WTC11 (cell line): ENCODE measurements at regions not wholly inside any gene's neighbourhood (a gene's known extent, or its start where the extent isn't known, plus 50 kb on each side); places are given as distances from the start of the nearest gene placed in this dataset.

Experiments used
- ATAC-seq: fragments of 200-7000 bp; cut with Tn5 transposase; 2 replicates; pipeline ENCODE4 v1.10.0; 2021; ENCODE audit warnings: mild to moderate bottlenecking, moderate library complexity
- CTCF ChIA-PET: fragments of 300-600 bp; sonication (Branson Sonifier 250); formaldehyde crosslinking; loops from one replicate; lab custom pipeline; 2021; ENCODE audit warnings: antibody characterized with exemption; lab: Charles Lee
- POLR2A ChIA-PET: fragments of 350-600 bp; sonication (Branson Sonifier 250); formaldehyde crosslinking; loops from one replicate; lab custom pipeline; 2021; ENCODE audit warnings: antibody characterized with exemption; lab: Charles Lee
- DNase-seq: peaks from one replicate; pipeline ENCODE4 v3.0.0; 2021; ENCODE audit warnings: low spot score
- H3K27ac Mint-ChIP-seq: 2 replicates; pipeline ENCODE4 v1.8.0; 2021; ENCODE audit warnings: mixed read lengths
- H3K27me3 Mint-ChIP-seq: 2 replicates; pipeline ENCODE4 v1.8.0; 2021; ENCODE audit warnings: low read depth, mild to moderate bottlenecking, moderate library complexity, mixed read lengths
- H3K36me3 Mint-ChIP-seq: 2 replicates; pipeline ENCODE4 v1.8.0; 2021; ENCODE audit warnings: mixed read lengths
- H3K4me1 Mint-ChIP-seq: 2 replicates; pipeline ENCODE4 v1.8.0; 2022; ENCODE audit warnings: mixed read lengths
- H3K4me3 Mint-ChIP-seq: 2 replicates; pipeline ENCODE4 v1.8.0; 2021; ENCODE audit warnings: mild to moderate bottlenecking, moderate library complexity, mixed read lengths
- H3K9me3 Mint-ChIP-seq: 2 replicates; pipeline ENCODE4 v1.8.0; 2021; ENCODE audit warnings: mixed read lengths
- ATF6 ChIP-seq: sonication (generic); formaldehyde crosslinking; IDR thresholded peaks from 2 replicates; pipeline ENCODE4 v1.8.1; 2023; ENCODE audit warnings: mild to moderate bottlenecking, missing genetic modification reagents
- CBFB ChIP-seq: sonication (generic); formaldehyde crosslinking; IDR thresholded peaks from 2 replicates; pipeline ENCODE4 v1.8.1; 2022; ENCODE audit warnings: mild to moderate bottlenecking, low read depth, missing genetic modification reagents
- E2F4 ChIP-seq: sonication (generic); formaldehyde crosslinking; IDR thresholded peaks from 2 replicates; pipeline ENCODE4 v1.8.1; 2022; ENCODE audit warnings: low read depth, mild to moderate bottlenecking, moderate library complexity, missing genetic modification reagents, borderline replicate concordance
- FOXJ3 ChIP-seq: sonication (generic); formaldehyde crosslinking; IDR thresholded peaks from 2 replicates; pipeline ENCODE4 v1.9.0; 2021; ENCODE audit warnings: missing genetic modification reagents, mild to moderate bottlenecking, borderline replicate concordance
- JUN ChIP-seq: sonication (generic); formaldehyde crosslinking; IDR thresholded peaks from 2 replicates; pipeline ENCODE4 v1.8.0; 2023; ENCODE audit warnings: mild to moderate bottlenecking, missing genetic modification reagents
- MXD4 ChIP-seq: fragments of 250-450 bp; sonication (Bioruptor Pico); IDR thresholded peaks from 2 replicates; pipeline ENCODE4 v1.8.0; 2021; ENCODE audit warnings: mild to moderate bottlenecking, moderate library complexity, borderline replicate concordance
- MYBL2 ChIP-seq: sonication (generic); formaldehyde crosslinking; IDR thresholded peaks from 2 replicates; pipeline ENCODE4 v1.8.1; 2023; ENCODE audit warnings: mild to moderate bottlenecking, moderate library complexity, missing genetic modification reagents
- PRDM15 ChIP-seq: sonication (generic); formaldehyde crosslinking; IDR thresholded peaks from 2 replicates; pipeline ENCODE4 v1.8.0; 2022; ENCODE audit warnings: missing genetic modification reagents
- PREB ChIP-seq: sonication (generic); formaldehyde crosslinking; IDR thresholded peaks from 2 replicates; pipeline ENCODE4 v1.8.1; 2022; ENCODE audit warnings: mild to moderate bottlenecking, missing genetic modification reagents, moderate library complexity, borderline replicate concordance
- SP1 ChIP-seq: sonication (generic); formaldehyde crosslinking; conservative IDR thresholded peaks from 2 replicates; pipeline ENCODE4 v1.8.1; 2022; ENCODE audit warnings: missing genetic modification reagents
- TCF7 ChIP-seq: sonication (generic); formaldehyde crosslinking; IDR thresholded peaks from 2 replicates; pipeline ENCODE4 v1.8.0; 2022; ENCODE audit warnings: mild to moderate bottlenecking, low read depth, missing genetic modification reagents, moderate library complexity
- ZBTB43 ChIP-seq: sonication (generic); formaldehyde crosslinking; IDR thresholded peaks from 2 replicates; pipeline ENCODE4 v1.8.1; 2023; ENCODE audit warnings: mild to moderate bottlenecking, missing genetic modification reagents
- ZNF219 ChIP-seq: sonication (generic); formaldehyde crosslinking; IDR thresholded peaks from 2 replicates; pipeline ENCODE4 v1.8.0; 2023; ENCODE audit warnings: missing genetic modification reagents, mild to moderate bottlenecking, borderline replicate concordance
- ZNF416 ChIP-seq: fragments of 250-450 bp; sonication (Bioruptor Pico); IDR thresholded peaks from 2 replicates; pipeline ENCODE4 v1.9.0; 2021; ENCODE audit warnings: mild to moderate bottlenecking, inconsistent platforms
- ZNF425 ChIP-seq: fragments of 250-450 bp; sonication (Bioruptor Pico); conservative IDR thresholded peaks from 2 replicates; pipeline ENCODE4 v1.9.0; 2021; ENCODE audit warnings: mild to moderate bottlenecking

- no peak for DNase-seq
- POLR2A ChIA-PET = no interaction called here
- H3K27me3 Mint-ChIP-seq = peaks cover 6% of the 10 kb centered on the region; the same call in 1 of the 2 replicates
- ATAC-seq = no peak
- H3K27ac Mint-ChIP-seq = no peak overlapping the region
- CTCF ChIA-PET = interaction anchor here (0.9 kb wide), 1 partner anchor 18 kb away, joined by 4 read pairs; no protein-coding TSS in a partner anchor
- H3K9me3 Mint-ChIP-seq = peaks cover 26% of the 10 kb centered on the region
- peaks cover 28% of the 10 kb centered on the region for H3K36me3 Mint-ChIP-seq
- no peak overlapping the region for H3K4me3 Mint-ChIP-seq
- peaks cover 23% of the 10 kb centered on the region for H3K4me1 Mint-ChIP-seq
- TF ChIP-seq FOXJ3 (CRISPR knock-in tag) (no peak), ZBTB43 (CRISPR knock-in tag) (no peak), PRDM15 (CRISPR knock-in tag) (no peak)
Measured at GRCh38 chr3:13174011-13174802, 101.0 kb upstream of the IQSEC1 start.

GRCh38 chr3:13173186-13173585 lies 100.0 kb upstream of the IQSEC1 start:
- ChIA-PET CTCF (no interaction called here), POLR2A (no interaction called here)
- H3K27ac Mint-ChIP-seq = no peak overlapping the region
- peaks cover 8% of the 10 kb centered on the region; the same call in 1 of the 2 replicates for H3K27me3 Mint-ChIP-seq
- peaks cover 26% of the 10 kb centered on the region for H3K9me3 Mint-ChIP-seq
- DNase-seq = no peak
- peaks cover 26% of the 10 kb centered on the region for H3K36me3 Mint-ChIP-seq
- H3K4me1 Mint-ChIP-seq = peaks cover 23% of the 10 kb centered on the region
- ATAC-seq = no peak
- no peak overlapping the region for H3K4me3 Mint-ChIP-seq
- TF ChIP-seq CBFB (CRISPR knock-in tag) = no peak
- no peak for TF ChIP-seq PREB (CRISPR knock-in tag)
- no peak for TF ChIP-seq ZNF219 (CRISPR knock-in tag)
- TF ChIP-seq ATF6 (CRISPR knock-in tag) = no peak
- no peak for TF ChIP-seq ZNF425 (CRISPR knock-in tag)
- no peak for TF ChIP-seq MXD4 (CRISPR knock-in tag)
- TF ChIP-seq ZBTB43 (CRISPR knock-in tag) = no peak
- TF ChIP-seq E2F4 (CRISPR knock-in tag) = no peak
- TF ChIP-seq SP1 (CRISPR knock-in tag) = no peak
- no peak for TF ChIP-seq MYBL2 (CRISPR knock-in tag)
- TF ChIP-seq ZNF416 = no peak
- no peak for TF ChIP-seq TCF7 (CRISPR knock-in tag)
- TF ChIP-seq JUN (CRISPR knock-in tag) = no peak
